Vagina (tissue), 2 donors: ENCODE measurements at regions not wholly inside any gene's neighbourhood (a gene's known extent, or its start where the extent isn't known, plus 50 kb on each side); places are given as distances from the start of the nearest gene placed in this dataset.

Experiments used
- CTCF ChIP-seq, 3 experiments: fragments of 450-650 bp in 2 of 3; fragments of 200-600 bp in 1 of 3; sonication (generic) in 1 of 3; IDR thresholded peaks; one replicate each; pipeline ENCODE4 v1.5.1; 2017 to 2019; ENCODE audit warnings: antibody characterized with exemption in 3 of 3, mild to moderate bottlenecking in 2 of 3, moderate library complexity in 2 of 3
- POLR2A ChIP-seq, 2 donors: fragments of 450-650 bp; IDR thresholded peaks; one replicate each; pipeline ENCODE4 v1.6.1; 2017; ENCODE audit warnings: antibody characterized with exemption in 2 of 2, mild to moderate bottlenecking in 2 of 2, moderate library complexity in 2 of 2
- POLR2AphosphoS5 ChIP-seq, 2 donors: sonication (generic); formaldehyde crosslinking; IDR thresholded peaks; one replicate each; pipeline ENCODE4 v1.9.0; 2017; ENCODE audit warnings: antibody characterized with exemption in 2 of 2, mild to moderate bottlenecking in 2 of 2, low read depth in 1 of 2; ENCODE audit not compliant: insufficient read depth in 1 of 2

DNA sequence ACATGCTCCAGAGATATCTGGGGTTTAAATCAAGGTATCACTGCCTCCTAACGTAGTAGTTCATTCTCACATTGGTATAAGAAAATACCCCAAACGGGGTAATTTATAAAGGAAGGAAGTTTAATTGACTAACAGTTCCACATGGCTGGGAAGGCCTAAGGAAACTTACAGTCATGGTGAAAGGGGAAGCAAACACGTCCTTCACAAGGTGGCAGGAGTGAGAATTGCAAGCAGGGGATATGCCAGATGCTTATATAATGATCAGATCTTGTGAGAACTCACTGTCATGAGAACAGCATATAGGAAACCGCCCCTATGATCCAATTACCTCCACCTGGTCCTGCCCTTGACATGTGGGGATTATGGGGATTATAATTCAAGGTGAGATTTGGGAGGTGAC lies 1280.2 kb upstream of the C9orf72 start:
- TF ChIP-seq POLR2A (IDR thresholded peaks at IDR 0.05) (no peak), CTCF (IDR thresholded peaks at IDR 0.05) (no peak), POLR2AphosphoS5 (IDR thresholded peaks at IDR 0.05; ENCODE audit: insufficient read depth in 1 of 2, low read depth in 1 of 2) (no peak)
